Right lobe of liver (tissue), 4 donors: ENCODE measurements at regions not wholly inside any gene's neighbourhood (a gene's known extent, or its start where the extent isn't known, plus 50 kb on each side); places are given as distances from the start of the nearest gene placed in this dataset.

ENCODE experiments used
- POLR2A ChIP-seq: fragments of 450-650 bp; IDR thresholded peaks from one replicate; pipeline ENCODE4 v1.6.1; 2017; ENCODE audit warnings: antibody characterized with exemption, mild to moderate bottlenecking
- TF ChIP-seq, protein P1 (sequence below), 4 donors: fragments of 200-600 bp in 3 of 4; fragments of 450-650 bp in 1 of 4; IDR thresholded peaks; one replicate each; pipeline versions ENCODE4 v1.5.1 to v1.8.0; 2016 to 2022; ENCODE audit warnings: antibody characterized with exemption in 4 of 4, mild to moderate bottlenecking in 2 of 4
- donor health status: DM: no; HTN: no; CAD: no.
- donor health status: DM: no; HTN: no; CAD: no.
- donor health status: DM: no; HTN: yes; CAD: no.

DNA sequence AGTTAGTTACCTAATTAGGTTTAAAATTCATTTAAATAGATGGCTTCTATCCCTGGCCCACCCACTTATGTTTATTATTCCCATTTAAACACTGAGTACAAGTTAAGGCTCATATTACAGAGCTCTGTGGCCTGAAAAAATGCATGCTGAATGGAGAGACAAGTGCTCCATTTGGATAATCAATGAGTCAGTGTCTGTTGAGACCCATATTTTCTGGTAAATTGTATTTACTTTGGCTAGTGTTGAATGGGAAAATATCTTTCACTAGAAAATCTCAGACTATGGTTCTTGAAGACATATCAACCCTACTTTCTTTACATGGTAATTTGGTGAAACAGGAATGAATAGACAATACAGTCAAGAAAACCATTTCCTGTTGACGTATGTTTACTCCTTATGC is 356.0 kb downstream of the S1PR1 start:
- TF ChIP-seq POLR2A, result no peak
- TF ChIP-seq, protein P1, sequence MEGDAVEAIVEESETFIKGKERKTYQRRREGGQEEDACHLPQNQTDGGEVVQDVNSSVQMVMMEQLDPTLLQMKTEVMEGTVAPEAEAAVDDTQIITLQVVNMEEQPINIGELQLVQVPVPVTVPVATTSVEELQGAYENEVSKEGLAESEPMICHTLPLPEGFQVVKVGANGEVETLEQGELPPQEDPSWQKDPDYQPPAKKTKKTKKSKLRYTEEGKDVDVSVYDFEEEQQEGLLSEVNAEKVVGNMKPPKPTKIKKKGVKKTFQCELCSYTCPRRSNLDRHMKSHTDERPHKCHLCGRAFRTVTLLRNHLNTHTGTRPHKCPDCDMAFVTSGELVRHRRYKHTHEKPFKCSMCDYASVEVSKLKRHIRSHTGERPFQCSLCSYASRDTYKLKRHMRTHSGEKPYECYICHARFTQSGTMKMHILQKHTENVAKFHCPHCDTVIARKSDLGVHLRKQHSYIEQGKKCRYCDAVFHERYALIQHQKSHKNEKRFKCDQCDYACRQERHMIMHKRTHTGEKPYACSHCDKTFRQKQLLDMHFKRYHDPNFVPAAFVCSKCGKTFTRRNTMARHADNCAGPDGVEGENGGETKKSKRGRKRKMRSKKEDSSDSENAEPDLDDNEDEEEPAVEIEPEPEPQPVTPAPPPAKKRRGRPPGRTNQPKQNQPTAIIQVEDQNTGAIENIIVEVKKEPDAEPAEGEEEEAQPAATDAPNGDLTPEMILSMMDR (IDR thresholded peaks at IDR 0.05), result no peak
